A673 (cell line): ENCODE measurements at regions not wholly inside any gene's neighbourhood (a gene's known extent, or its start where the extent isn't known, plus 50 kb on each side); places are given as distances from the start of the nearest gene placed in this dataset.

Experiments used
- BruUV-seq: library from RNA; stranded (reverse); fragments of 400-500 nt; replicated peaks from 2 replicates; lab custom pipeline; 2021; lab: Mats Ljungman, UMichigan
- CTCF ChIA-PET: fragments of 300-600 bp; sonication (Branson Sonifier 250); formaldehyde crosslinking; loops from one replicate; lab custom pipeline; 2022; ENCODE audit warnings: antibody characterized with exemption; lab: Charles Lee
- POLR2A ChIA-PET: fragments of 300-600 bp; sonication (Branson Sonifier 250); formaldehyde crosslinking; loops from one replicate; lab custom pipeline; 2022; ENCODE audit warnings: antibody characterized with exemption; ENCODE audit not compliant: low non-redundant PET; lab: Charles Lee
- DNase-seq: peaks from one replicate; pipeline ENCODE4 v3.0.0-alpha.2; 2015; ENCODE audit warnings: low spot score
- H3K27ac ChIP-seq: fragments of 200-600 bp; sonication (generic); 2 replicates; pipeline ENCODE4 v1.5.1; 2016; ENCODE audit warnings: mixed run types, low read depth, mild to moderate bottlenecking, mixed read lengths, antibody characterized with exemption, low read length; ENCODE audit not compliant: poor library complexity, severe bottlenecking
- H3K27me3 ChIP-seq: fragments of 200-600 bp; sonication (generic); replicated peaks from 2 replicates; pipeline ENCODE4 v1.6.1; 2017; ENCODE audit warnings: mixed run types, low read depth, mild to moderate bottlenecking, mixed read lengths, antibody characterized with exemption, low read length; ENCODE audit not compliant: insufficient read depth, poor library complexity
- H3K36me3 ChIP-seq: fragments of 200-600 bp; sonication (generic); 2 replicates; pipeline ENCODE4 v1.6.1; 2016; ENCODE audit warnings: mixed run types, mild to moderate bottlenecking, mixed read lengths, antibody characterized with exemption, low read length; ENCODE audit not compliant: insufficient read depth, poor library complexity, severe bottlenecking
- H3K4me1 ChIP-seq: fragments of 200-600 bp; sonication (generic); 2 replicates; pipeline ENCODE4 v1.6.1; 2017; ENCODE audit warnings: mixed run types, mild to moderate bottlenecking, mixed read lengths, antibody characterized with exemption, low read length; ENCODE audit not compliant: insufficient read depth, poor library complexity, severe bottlenecking
- H3K4me3 ChIP-seq: fragments of 200-600 bp; sonication (generic); 2 replicates; pipeline ENCODE4 v1.5.1; 2016; ENCODE audit warnings: low read depth, mixed run types, mild to moderate bottlenecking, mixed read lengths, low read length; ENCODE audit not compliant: poor library complexity, severe bottlenecking
- H3K9me3 ChIP-seq: fragments of 200-600 bp; sonication (generic); 2 replicates; pipeline ENCODE4 v1.6.1; 2016; ENCODE audit warnings: mixed run types, low read depth, mild to moderate bottlenecking, mixed read lengths, antibody characterized with exemption, low read length; ENCODE audit not compliant: poor library complexity, severe bottlenecking
- CTCF ChIP-seq: fragments of 300-800, 200-600 bp; sonication (generic); conservative IDR thresholded peaks from 2 replicates; pipeline ENCODE4 v1.5.1; 2017; ENCODE audit warnings: low read depth, mild to moderate bottlenecking, antibody characterized with exemption, low read length, moderate library complexity, mixed read lengths
- EZH2 ChIP-seq: fragments of 200-600 bp; sonication (generic); IDR thresholded peaks from 2 replicates; pipeline ENCODE4 v1.6.1; 2017; ENCODE audit warnings: borderline replicate concordance, low read depth, mild to moderate bottlenecking, mixed read lengths, antibody characterized with exemption, low read length; ENCODE audit not compliant: poor library complexity, severe bottlenecking
- intact Hi-C: fragments of 100-400 bp; cut with micrococcal nuclease; formaldehyde crosslinking; loops from one replicate; pipeline ENCODE4 v1.10.0; 2022; ENCODE audit not compliant: unreplicated experiment

- no peaks in the 10 kb centered on the region for H3K4me1 ChIP-seq
- no peak overlapping the region for H3K4me3 ChIP-seq
- no peaks in the 10 kb centered on the region for H3K9me3 ChIP-seq
- CTCF ChIA-PET = no interaction called here
- no peak for TF ChIP-seq EZH2
- no peak for TF ChIP-seq CTCF
- POLR2A ChIA-PET = no interaction called here
- no TSS peak for BruUV-seq
- no peaks in the 10 kb centered on the region for H3K36me3 ChIP-seq
- no peak overlapping the region for H3K27ac ChIP-seq
- peak; percentile 4 for DNase-seq
- intact Hi-C loops = no loop called here
- peaks cover 64% of the 10 kb centered on the region for H3K27me3 ChIP-seq
These were observed 100.5 kb downstream of the AIPL1 start for GRCh38 chr17:6334386-6334785.

GRCh38 chr17:6330936-6331335, 104.0 kb downstream of the AIPL1 start:
- Histone ChIP-seq H3K27ac (no peak overlapping the region), H3K9me3 (no peaks in the 10 kb centered on the region), H3K36me3 (no peaks in the 10 kb centered on the region), H3K4me1 (no peaks in the 10 kb centered on the region), H3K4me3 (no peak overlapping the region), H3K27me3 (peaks cover 60% of the 10 kb centered on the region)
- CTCF ChIA-PET = no interaction called here
- intact Hi-C loops = no loop called here
- no peak for DNase-seq
- BruUV-seq = no TSS peak
- POLR2A ChIA-PET = no interaction called here
- TF ChIP-seq EZH2 (no peak), CTCF (no peak)

- ChIA-PET POLR2A (no interaction called here), CTCF (no interaction called here)
- H3K4me1 ChIP-seq = no peaks in the 10 kb centered on the region
- no peak overlapping the region for H3K27ac ChIP-seq
- peak; percentile 7 for DNase-seq
- no TSS peak for BruUV-seq
- H3K9me3 ChIP-seq = no peaks in the 10 kb centered on the region
- H3K27me3 ChIP-seq = peaks cover 64% of the 10 kb centered on the region
- TF ChIP-seq EZH2 (no peak), CTCF (no peak)
- intact Hi-C loops = no loop called here
- no peaks in the 10 kb centered on the region for H3K36me3 ChIP-seq
- H3K4me3 ChIP-seq = no peak overlapping the region
These were observed 106.6 kb downstream of the AIPL1 start for GRCh38 chr17:6328279-6328678.
